HepG2 (cell line): ENCODE measurements at regions not wholly inside any gene's neighbourhood (a gene's known extent, or its start where the extent isn't known, plus 50 kb on each side); places are given as distances from the start of the nearest gene placed in this dataset.

ENCODE experiments used
- NAIF1 ChIP-seq: sonication (generic); formaldehyde crosslinking; IDR thresholded peaks from 2 replicates; pipeline ENCODE4 v1.5.0; 2020; ENCODE audit warnings: mild to moderate bottlenecking, missing genetic modification reagents, borderline replicate concordance
- NR2C2 ChIP-seq: sonication (generic); formaldehyde crosslinking; IDR thresholded peaks from 2 replicates; pipeline ENCODE4 v1.4.0; 2020; ENCODE audit warnings: missing genetic modification reagents, mild to moderate bottlenecking, moderate library complexity, borderline replicate concordance
- TBL1XR1 ChIP-seq: fragments of 150-350 bp; IDR thresholded peaks from 2 replicates; pipeline ENCODE4 v1.6.1; 2014; ENCODE audit warnings: borderline replicate concordance, low read length; ENCODE audit not compliant: partially characterized antibody
- TBP ChIP-seq: sonication (generic); formaldehyde crosslinking; IDR thresholded peaks from 2 replicates; pipeline ENCODE4 v1.5.0; 2020; ENCODE audit warnings: missing genetic modification reagents
- TF ChIP-seq, protein P1 (sequence below), 2 experiments: fragments of 450-650 bp in 1 of 2; sonication (generic) in 1 of 2; formaldehyde crosslinking; IDR thresholded peaks; 2 replicates each; pipeline versions ENCODE4 v1.5.0 to v1.8.0; 2020 to 2022; ENCODE audit warnings: mild to moderate bottlenecking in 1 of 2, missing genetic modification reagents in 1 of 2
- TF ChIP-seq, protein P2 (sequence below): sonication (generic); formaldehyde crosslinking; IDR thresholded peaks from 2 replicates; pipeline ENCODE4 v1.5.0; 2020; ENCODE audit warnings: mild to moderate bottlenecking, missing genetic modification reagents, moderate library complexity
- TF ChIP-seq, protein P3 (sequence below): sonication (generic); formaldehyde crosslinking; IDR thresholded peaks from 2 replicates; pipeline ENCODE4 v1.4.0; 2020; ENCODE audit warnings: missing genetic modification reagents
- TF ChIP-seq, protein P4 (sequence below): sonication (generic); formaldehyde crosslinking; IDR thresholded peaks from 2 replicates; pipeline ENCODE4 v1.4.0; 2020; ENCODE audit warnings: missing genetic modification reagents, borderline replicate concordance
- TF ChIP-seq, protein P5 (sequence below): sonication (generic); formaldehyde crosslinking; IDR thresholded peaks from 2 replicates; pipeline ENCODE4 v1.5.0; 2020; ENCODE audit warnings: mild to moderate bottlenecking, missing genetic modification reagents

DNA sequence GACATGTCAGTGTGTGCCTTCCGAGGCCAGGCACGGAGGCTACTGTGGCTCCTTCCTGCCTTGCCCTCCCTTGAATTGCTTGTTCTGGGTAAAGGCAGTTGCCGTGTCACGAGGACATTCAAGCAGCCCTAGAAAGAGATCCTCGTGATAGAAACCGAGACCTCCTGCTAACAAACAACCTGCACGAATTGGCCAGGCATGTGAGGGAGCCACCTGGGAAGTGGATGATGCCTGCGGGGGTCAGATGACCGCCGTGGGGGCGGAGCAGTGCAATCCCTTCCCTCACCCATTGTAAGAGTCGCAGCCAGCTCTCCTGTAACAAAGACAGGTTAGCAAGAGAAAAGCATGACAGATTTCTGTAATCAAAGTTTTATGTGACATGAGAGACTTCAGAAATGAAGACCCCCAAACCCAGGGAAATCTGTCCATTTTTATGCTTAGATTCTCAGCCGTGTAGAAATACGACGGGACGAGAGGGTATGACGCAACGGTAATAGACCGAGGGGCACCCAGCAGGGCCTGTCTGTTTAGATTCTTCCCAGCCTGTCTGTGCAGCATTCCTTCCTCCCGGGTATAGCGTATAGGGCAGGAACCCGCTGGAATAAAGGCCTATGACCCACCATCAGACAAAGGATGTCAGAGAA, 241.7 kb downstream of the GATA3 start:
- TF ChIP-seq, protein P1, sequence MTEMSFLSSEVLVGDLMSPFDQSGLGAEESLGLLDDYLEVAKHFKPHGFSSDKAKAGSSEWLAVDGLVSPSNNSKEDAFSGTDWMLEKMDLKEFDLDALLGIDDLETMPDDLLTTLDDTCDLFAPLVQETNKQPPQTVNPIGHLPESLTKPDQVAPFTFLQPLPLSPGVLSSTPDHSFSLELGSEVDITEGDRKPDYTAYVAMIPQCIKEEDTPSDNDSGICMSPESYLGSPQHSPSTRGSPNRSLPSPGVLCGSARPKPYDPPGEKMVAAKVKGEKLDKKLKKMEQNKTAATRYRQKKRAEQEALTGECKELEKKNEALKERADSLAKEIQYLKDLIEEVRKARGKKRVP (CRISPR knock-in tag; IDR thresholded peaks at IDR 0.05): no peak
- TF ChIP-seq, protein P2, sequence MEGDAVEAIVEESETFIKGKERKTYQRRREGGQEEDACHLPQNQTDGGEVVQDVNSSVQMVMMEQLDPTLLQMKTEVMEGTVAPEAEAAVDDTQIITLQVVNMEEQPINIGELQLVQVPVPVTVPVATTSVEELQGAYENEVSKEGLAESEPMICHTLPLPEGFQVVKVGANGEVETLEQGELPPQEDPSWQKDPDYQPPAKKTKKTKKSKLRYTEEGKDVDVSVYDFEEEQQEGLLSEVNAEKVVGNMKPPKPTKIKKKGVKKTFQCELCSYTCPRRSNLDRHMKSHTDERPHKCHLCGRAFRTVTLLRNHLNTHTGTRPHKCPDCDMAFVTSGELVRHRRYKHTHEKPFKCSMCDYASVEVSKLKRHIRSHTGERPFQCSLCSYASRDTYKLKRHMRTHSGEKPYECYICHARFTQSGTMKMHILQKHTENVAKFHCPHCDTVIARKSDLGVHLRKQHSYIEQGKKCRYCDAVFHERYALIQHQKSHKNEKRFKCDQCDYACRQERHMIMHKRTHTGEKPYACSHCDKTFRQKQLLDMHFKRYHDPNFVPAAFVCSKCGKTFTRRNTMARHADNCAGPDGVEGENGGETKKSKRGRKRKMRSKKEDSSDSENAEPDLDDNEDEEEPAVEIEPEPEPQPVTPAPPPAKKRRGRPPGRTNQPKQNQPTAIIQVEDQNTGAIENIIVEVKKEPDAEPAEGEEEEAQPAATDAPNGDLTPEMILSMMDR (CRISPR knock-in tag): no peak
- TF ChIP-seq TBL1XR1 (no peak), NR2C2 (CRISPR knock-in tag) (no peak), NAIF1 (CRISPR knock-in tag) (no peak), TBP (CRISPR knock-in tag) (no peak)
- TF ChIP-seq, protein P3, sequence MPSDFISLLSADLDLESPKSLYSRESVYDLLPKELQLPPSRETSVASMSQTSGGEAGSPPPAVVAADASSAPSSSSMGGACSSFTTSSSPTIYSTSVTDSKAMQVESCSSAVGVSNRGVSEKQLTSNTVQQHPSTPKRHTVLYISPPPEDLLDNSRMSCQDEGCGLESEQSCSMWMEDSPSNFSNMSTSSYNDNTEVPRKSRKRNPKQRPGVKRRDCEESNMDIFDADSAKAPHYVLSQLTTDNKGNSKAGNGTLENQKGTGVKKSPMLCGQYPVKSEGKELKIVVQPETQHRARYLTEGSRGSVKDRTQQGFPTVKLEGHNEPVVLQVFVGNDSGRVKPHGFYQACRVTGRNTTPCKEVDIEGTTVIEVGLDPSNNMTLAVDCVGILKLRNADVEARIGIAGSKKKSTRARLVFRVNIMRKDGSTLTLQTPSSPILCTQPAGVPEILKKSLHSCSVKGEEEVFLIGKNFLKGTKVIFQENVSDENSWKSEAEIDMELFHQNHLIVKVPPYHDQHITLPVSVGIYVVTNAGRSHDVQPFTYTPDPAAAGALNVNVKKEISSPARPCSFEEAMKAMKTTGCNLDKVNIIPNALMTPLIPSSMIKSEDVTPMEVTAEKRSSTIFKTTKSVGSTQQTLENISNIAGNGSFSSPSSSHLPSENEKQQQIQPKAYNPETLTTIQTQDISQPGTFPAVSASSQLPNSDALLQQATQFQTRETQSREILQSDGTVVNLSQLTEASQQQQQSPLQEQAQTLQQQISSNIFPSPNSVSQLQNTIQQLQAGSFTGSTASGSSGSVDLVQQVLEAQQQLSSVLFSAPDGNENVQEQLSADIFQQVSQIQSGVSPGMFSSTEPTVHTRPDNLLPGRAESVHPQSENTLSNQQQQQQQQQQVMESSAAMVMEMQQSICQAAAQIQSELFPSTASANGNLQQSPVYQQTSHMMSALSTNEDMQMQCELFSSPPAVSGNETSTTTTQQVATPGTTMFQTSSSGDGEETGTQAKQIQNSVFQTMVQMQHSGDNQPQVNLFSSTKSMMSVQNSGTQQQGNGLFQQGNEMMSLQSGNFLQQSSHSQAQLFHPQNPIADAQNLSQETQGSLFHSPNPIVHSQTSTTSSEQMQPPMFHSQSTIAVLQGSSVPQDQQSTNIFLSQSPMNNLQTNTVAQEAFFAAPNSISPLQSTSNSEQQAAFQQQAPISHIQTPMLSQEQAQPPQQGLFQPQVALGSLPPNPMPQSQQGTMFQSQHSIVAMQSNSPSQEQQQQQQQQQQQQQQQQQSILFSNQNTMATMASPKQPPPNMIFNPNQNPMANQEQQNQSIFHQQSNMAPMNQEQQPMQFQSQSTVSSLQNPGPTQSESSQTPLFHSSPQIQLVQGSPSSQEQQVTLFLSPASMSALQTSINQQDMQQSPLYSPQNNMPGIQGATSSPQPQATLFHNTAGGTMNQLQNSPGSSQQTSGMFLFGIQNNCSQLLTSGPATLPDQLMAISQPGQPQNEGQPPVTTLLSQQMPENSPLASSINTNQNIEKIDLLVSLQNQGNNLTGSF (CRISPR knock-in tag): no peak
- TF ChIP-seq, protein P4, sequence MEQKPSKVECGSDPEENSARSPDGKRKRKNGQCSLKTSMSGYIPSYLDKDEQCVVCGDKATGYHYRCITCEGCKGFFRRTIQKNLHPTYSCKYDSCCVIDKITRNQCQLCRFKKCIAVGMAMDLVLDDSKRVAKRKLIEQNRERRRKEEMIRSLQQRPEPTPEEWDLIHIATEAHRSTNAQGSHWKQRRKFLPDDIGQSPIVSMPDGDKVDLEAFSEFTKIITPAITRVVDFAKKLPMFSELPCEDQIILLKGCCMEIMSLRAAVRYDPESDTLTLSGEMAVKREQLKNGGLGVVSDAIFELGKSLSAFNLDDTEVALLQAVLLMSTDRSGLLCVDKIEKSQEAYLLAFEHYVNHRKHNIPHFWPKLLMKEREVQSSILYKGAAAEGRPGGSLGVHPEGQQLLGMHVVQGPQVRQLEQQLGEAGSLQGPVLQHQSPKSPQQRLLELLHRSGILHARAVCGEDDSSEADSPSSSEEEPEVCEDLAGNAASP (CRISPR knock-in tag): no peak
- TF ChIP-seq, protein P5, sequence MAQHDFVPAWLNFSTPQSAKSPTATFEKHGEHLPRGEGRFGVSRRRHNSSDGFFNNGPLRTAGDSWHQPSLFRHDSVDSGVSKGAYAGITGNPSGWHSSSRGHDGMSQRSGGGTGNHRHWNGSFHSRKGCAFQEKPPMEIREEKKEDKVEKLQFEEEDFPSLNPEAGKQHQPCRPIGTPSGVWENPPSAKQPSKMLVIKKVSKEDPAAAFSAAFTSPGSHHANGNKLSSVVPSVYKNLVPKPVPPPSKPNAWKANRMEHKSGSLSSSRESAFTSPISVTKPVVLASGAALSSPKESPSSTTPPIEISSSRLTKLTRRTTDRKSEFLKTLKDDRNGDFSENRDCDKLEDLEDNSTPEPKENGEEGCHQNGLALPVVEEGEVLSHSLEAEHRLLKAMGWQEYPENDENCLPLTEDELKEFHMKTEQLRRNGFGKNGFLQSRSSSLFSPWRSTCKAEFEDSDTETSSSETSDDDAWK (CRISPR knock-in tag): no peak
